ENCODE measurements at regions not wholly inside any gene's neighbourhood (a gene's known extent, or its start where the extent isn't known, plus 50 kb on each side); places are given as distances from the start of the nearest gene placed in this dataset.

DNA sequence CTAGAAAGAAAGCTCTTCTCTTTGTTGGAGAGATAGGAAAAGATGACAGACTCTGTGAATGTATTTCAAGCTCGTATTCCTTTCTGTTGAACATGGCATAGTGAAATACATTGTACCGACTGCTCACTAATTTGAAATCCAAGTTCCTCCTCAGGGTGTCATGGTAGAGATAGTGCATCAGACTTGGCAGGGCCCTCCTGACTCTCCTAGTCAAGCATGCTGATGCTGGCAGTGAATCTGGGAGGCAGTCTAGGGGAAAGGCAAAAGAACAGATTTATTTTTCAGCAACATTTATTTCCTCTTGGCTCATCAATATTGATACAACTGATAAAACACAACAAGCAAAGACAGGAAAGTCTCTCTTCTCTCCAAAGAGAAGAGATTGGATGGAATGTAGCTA is 356.3 kb upstream of the IRAK1BP1 start:
- no peak overlapping the region for H3K4me3 ChIP-seq (ENCODE audit: low read depth, low read length)
- no peak for DNase-seq (ENCODE audit: low read depth)
- TF ChIP-seq, protein P1, sequence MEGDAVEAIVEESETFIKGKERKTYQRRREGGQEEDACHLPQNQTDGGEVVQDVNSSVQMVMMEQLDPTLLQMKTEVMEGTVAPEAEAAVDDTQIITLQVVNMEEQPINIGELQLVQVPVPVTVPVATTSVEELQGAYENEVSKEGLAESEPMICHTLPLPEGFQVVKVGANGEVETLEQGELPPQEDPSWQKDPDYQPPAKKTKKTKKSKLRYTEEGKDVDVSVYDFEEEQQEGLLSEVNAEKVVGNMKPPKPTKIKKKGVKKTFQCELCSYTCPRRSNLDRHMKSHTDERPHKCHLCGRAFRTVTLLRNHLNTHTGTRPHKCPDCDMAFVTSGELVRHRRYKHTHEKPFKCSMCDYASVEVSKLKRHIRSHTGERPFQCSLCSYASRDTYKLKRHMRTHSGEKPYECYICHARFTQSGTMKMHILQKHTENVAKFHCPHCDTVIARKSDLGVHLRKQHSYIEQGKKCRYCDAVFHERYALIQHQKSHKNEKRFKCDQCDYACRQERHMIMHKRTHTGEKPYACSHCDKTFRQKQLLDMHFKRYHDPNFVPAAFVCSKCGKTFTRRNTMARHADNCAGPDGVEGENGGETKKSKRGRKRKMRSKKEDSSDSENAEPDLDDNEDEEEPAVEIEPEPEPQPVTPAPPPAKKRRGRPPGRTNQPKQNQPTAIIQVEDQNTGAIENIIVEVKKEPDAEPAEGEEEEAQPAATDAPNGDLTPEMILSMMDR (conservative IDR thresholded peaks at IDR 0.05; ENCODE audit: low read depth, low read length) = no peak

DNA sequence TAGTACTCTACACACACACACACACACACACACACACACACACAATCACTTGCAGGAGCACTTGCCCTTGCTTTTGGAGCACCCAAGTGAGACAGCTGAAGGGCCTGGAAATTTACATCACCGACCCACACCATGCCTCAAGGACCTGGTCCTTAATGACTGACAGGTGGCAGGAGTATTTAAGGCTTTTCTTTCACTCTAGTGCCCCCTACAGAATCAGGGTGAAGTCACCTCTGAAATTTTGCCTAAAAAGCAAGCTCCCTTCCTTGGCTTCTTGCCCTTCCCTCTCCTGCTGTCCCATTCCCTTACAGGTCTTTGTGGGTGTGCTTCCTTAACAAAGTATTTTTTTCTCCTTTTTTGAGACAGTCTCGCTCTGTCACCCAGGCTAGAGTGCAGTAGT is 353.5 kb upstream of the IRAK1BP1 start:
- TF ChIP-seq, protein P1 (conservative IDR thresholded peaks at IDR 0.05; ENCODE audit: low read depth, low read length) = peak; percentile 37
- no peak overlapping the region for H3K4me3 ChIP-seq (ENCODE audit: low read depth, low read length)
- no peak for DNase-seq (ENCODE audit: low read depth)

DNA sequence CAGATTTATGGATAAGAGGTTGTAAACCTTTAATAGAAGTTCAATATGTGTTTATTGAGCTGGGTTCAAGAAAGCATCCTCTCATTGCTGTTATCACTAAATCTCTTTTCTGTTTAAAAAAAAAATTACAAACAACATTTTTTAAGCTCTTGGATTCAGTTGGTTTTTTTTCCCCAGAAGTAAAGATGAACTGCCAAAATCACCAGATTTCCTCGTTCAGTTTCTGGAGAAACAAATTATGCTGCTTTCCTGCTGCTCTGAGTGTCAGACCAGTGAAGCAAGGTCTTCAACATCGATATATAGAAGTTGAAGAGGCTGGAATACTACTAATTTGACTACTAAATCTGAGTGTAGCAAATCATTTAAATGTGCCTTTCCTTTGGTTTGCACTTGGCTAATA is 352.1 kb upstream of the IRAK1BP1 start:
- no peak for DNase-seq (ENCODE audit: low read depth)
- TF ChIP-seq, protein P1 (conservative IDR thresholded peaks at IDR 0.05; ENCODE audit: low read depth, low read length) = no peak
- H3K4me3 ChIP-seq (ENCODE audit: low read depth, low read length) = no peak overlapping the region

DNA sequence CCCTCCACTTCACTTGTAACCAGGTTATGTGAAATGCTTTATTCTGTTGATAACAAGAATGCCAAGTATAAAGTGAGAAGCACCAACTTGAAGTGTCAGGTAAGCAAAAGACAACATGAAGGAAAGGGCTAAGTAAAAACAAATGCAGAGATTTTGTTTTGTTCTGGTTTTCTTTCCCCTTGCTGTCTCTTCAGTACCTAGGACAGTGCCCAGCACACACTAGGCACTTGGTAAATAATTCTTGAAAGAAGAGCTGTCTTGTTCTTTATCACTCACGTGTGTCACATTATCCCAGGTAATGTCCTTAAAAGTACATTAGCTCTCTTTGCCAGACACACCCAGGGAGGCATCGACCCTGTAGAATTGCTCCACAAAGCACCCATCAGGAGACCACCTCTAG is 350.0 kb upstream of the IRAK1BP1 start:
- H3K4me3 ChIP-seq (ENCODE audit: low read depth, low read length) = no peak overlapping the region
- no peak for DNase-seq (ENCODE audit: low read depth)
- TF ChIP-seq, protein P1 (conservative IDR thresholded peaks at IDR 0.05; ENCODE audit: low read depth, low read length) = no peak

DNA sequence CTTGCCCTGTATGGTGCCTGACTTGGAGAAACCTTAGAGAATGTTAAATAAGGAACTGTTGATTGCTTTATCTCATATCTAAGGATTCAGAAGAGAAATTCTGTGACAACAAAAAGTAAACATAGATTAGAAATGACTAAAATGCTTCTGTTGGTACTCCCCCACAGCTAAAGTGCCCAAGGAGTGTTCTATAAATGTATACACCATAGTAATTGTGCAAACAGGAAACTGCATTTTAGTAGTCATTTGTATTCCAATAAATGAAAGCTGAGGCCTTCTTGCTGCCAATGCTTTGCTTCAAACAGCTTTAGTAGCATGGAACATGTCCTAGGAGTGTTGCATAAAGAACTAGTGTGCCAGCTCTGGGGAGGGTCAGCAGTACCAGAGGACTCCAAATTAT is 343.7 kb upstream of the IRAK1BP1 start:
- DNase-seq (ENCODE audit: low read depth) = no peak
- TF ChIP-seq, protein P1 (conservative IDR thresholded peaks at IDR 0.05; ENCODE audit: low read depth, low read length) = no peak

DNA sequence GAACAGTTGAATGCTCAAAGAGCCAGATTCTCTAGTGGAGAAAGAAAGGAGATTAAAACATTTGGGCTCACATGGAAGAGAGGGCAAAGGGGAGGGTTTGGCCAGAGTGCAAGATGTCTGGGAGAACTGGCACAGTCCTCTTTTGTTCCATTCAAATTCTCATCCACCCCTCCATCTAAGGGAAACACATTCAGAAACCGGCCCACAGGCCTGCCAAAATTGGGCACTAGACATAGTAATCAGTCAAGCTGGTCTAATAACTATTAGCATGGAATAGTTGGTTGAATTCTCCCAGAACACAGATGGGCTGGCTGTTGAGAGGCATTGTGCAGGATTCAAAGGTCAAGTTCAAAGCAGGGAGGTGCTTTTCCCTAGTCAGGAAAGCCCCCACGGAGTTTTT is 341.4 kb upstream of the IRAK1BP1 start:
- no peak for DNase-seq (ENCODE audit: low read depth)
- H3K4me3 ChIP-seq (ENCODE audit: low read depth, low read length) = no peak overlapping the region
- TF ChIP-seq, protein P1 (conservative IDR thresholded peaks at IDR 0.05; ENCODE audit: low read depth, low read length) = no peak

More for the DNA sequence above, 343.7 kb upstream of the IRAK1BP1 start:
- no peak overlapping the region for H3K4me3 ChIP-seq (ENCODE audit: low read depth, low read length)

DNA sequence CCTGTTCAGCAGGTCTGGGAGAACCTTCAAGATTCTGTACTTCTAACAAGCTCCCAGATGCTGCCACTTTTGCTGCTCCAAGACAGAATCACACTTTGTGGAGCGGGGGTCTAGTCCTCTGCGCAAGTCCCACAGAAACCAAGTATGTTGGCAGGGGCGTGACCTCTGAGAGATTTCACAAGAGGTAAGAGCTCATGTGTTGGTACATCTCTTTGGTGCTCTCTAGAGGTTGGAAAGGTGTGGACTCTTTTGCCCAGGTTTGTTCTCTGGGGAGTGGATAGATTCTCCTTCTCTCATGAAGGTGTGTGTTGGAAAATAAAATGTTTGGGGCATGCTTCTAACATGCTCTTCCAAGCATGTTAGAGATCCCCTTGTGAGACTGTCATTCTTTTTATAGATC is 340.9 kb upstream of the IRAK1BP1 start:
- TF ChIP-seq, protein P1 (conservative IDR thresholded peaks at IDR 0.05; ENCODE audit: low read depth, low read length) = no peak
- no peak overlapping the region for H3K4me3 ChIP-seq (ENCODE audit: low read depth, low read length)
- DNase-seq (ENCODE audit: low read depth) = no peak

Data from choroid plexus epithelial cell (primary cell).